ENCODE measurements at regions not wholly inside any gene's neighbourhood (a gene's known extent, or its start where the extent isn't known, plus 50 kb on each side); places are given as distances from the start of the nearest gene placed in this dataset.

GRCh38 chr2:48145845-48146452 lies 168.5 kb upstream of the FOXN2 start:
- TF ChIP-seq CTCF (IDR thresholded peaks at IDR 0.05; ENCODE audit: poor library complexity) (no peak), EZH2 (IDR thresholded peaks at IDR 0.05; ENCODE audit: borderline replicate concordance) (no peak)

Measured in hepatocyte (in vitro differentiated cells).